ENCODE measurements at regions not wholly inside any gene's neighbourhood (a gene's known extent, or its start where the extent isn't known, plus 50 kb on each side); places are given as distances from the start of the nearest gene placed in this dataset.
A peak's percentile ranks its signal among the peaks of the same experiment; 100 is the strongest.

DNA sequence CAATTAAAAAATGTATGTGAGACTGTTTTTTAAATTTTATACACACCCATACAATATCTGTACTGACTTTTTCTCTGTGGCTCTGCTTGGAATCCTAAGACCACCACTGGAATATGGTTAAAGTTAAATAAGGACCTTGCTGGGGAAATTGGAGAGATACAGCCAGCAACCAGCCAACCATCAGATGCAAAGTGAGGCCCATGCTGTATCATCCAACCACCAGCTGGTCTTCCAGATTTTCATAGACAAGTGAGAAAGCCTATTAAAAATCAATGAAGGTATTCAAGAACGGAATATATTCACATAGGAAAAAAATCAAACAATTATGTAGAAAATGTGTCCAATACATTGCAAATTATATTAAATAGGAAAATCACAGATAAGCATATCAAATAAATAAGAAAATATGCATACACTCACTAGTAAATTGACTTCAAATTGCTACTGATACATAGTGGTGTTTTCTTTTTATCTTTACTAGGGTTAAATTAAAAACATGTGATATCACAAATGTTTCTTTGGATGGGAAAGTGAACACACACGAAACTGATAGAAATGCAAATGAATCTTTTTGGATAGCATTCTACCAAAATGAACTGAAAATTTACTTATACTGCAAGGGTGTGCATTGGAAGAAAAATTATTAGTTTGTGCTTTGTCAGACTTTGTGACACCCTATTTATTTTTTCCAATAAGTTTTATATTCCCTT, 1486.3 kb downstream of the BRINP3 start:
- no peaks in the 10 kb centered on the region for H3K9me3 ChIP-seq (ENCODE audit: control insufficient read depth in 4 of 4, insufficient read depth in 3 of 4, low read length in 3 of 4)
- no peaks in the 10 kb centered on the region for H3K36me3 ChIP-seq (ENCODE audit: control insufficient read depth in 4 of 4, insufficient read depth in 4 of 4, low read length in 4 of 4)
- no peaks in the 10 kb centered on the region for H3K4me1 ChIP-seq (ENCODE audit: control insufficient read depth in 5 of 5, insufficient read depth in 5 of 5, low read length in 5 of 5)
- WGBS, 2 donors: 77 to 78% methylated on average over 2 of the region's 2 CpGs
- DNase-seq (no peak), ATAC-seq (ENCODE audit: insufficient read depth, low FRiP score) (no peak)
- no peaks in the 10 kb centered on the region for H3K27me3 ChIP-seq (ENCODE audit: control insufficient read depth in 3 of 3, insufficient read depth in 3 of 3, low read length in 2 of 3)
- TF ChIP-seq, protein P1, sequence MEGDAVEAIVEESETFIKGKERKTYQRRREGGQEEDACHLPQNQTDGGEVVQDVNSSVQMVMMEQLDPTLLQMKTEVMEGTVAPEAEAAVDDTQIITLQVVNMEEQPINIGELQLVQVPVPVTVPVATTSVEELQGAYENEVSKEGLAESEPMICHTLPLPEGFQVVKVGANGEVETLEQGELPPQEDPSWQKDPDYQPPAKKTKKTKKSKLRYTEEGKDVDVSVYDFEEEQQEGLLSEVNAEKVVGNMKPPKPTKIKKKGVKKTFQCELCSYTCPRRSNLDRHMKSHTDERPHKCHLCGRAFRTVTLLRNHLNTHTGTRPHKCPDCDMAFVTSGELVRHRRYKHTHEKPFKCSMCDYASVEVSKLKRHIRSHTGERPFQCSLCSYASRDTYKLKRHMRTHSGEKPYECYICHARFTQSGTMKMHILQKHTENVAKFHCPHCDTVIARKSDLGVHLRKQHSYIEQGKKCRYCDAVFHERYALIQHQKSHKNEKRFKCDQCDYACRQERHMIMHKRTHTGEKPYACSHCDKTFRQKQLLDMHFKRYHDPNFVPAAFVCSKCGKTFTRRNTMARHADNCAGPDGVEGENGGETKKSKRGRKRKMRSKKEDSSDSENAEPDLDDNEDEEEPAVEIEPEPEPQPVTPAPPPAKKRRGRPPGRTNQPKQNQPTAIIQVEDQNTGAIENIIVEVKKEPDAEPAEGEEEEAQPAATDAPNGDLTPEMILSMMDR (IDR thresholded peaks at IDR 0.05; ENCODE audit: control extremely low read depth, extremely low read depth): no peak
- no peak overlapping the region for H3K27ac ChIP-seq (ENCODE audit: low read depth in 1 of 2, low read length in 1 of 2)
- H3K9ac ChIP-seq (ENCODE audit: insufficient read depth in 1 of 2, low read length in 2 of 2): no peak overlapping the region
- no peak overlapping the region for H3K4me3 ChIP-seq

DNA sequence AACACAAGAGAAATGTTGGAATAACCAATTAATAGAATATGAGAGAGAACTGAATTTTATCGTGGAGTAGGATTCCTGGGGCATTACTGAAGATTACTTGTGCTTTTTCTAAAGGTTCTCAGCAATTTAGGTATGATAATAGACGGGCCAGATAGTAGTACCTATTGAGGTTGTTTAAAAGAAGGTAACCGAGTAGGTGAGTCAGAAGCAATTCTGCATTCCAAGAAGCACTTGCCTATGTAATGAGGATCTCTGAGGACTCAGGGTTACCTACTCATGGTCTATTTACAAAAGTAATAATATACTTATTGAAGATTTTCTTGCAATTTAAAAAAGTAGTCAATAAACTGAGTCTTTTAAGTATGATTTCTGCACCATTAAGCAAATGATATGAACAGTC, 1469.8 kb downstream of the BRINP3 start:
- TF ChIP-seq, protein P1 (IDR thresholded peaks at IDR 0.05; ENCODE audit: control extremely low read depth, extremely low read depth): no peak
- Histone ChIP-seq H3K9me3 (ENCODE audit: control insufficient read depth in 4 of 4, insufficient read depth in 3 of 4, low read length in 3 of 4) (no peaks in the 10 kb centered on the region), H3K9ac (ENCODE audit: insufficient read depth in 1 of 2, low read length in 2 of 2) (no peak overlapping the region), H3K27me3 (ENCODE audit: control insufficient read depth in 3 of 3, insufficient read depth in 3 of 3, low read length in 2 of 3) (no peaks in the 10 kb centered on the region), H3K36me3 (ENCODE audit: control insufficient read depth in 4 of 4, insufficient read depth in 4 of 4, low read length in 4 of 4) (no peaks in the 10 kb centered on the region), H3K4me1 (ENCODE audit: control insufficient read depth in 5 of 5, insufficient read depth in 5 of 5, low read length in 5 of 5) (no peaks in the 10 kb centered on the region), H3K4me3 (no peak overlapping the region), H3K27ac (ENCODE audit: low read depth in 1 of 2, low read length in 1 of 2) (no peak overlapping the region)
- 53 to 59% methylated on average over 3 of the region's 3 CpGs for WGBS, 2 donors
- ATAC-seq (ENCODE audit: insufficient read depth, low FRiP score) (peak; percentile 58), DNase-seq (no peak)

DNA sequence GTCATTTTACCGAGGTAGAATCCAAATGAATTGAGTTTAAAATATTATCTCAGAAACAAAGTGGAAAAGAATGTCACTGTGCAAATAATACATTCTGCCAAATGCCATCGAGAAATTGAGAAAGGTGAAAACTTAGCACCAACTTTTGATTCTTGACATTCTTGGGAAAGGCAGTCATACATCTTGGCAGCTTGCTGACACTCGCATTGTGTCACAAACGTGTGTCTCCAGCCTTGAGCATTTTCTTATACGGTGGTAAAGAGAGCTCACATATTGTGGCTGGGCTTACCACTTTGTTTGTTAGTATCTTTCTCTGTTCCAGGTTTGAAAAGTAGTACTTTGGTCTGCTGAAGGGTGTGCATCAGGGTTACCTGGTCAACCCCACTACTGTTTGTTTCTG, 1456.1 kb downstream of the BRINP3 start:
- no peak overlapping the region for H3K4me3 ChIP-seq
- H3K4me1 ChIP-seq (ENCODE audit: control insufficient read depth in 5 of 5, insufficient read depth in 5 of 5, low read length in 5 of 5): peaks cover 0 to 4% (median 0%) of the 10 kb centered on the region in 5 donors
- no peaks in the 10 kb centered on the region for H3K27me3 ChIP-seq (ENCODE audit: control insufficient read depth in 3 of 3, insufficient read depth in 3 of 3, low read length in 2 of 3)
- no peak overlapping the region for H3K27ac ChIP-seq (ENCODE audit: low read depth in 1 of 2, low read length in 1 of 2)
- WGBS, 2 donors: 65 to 84% methylated on average over 5 of the region's 5 CpGs
- no peaks in the 10 kb centered on the region for H3K9me3 ChIP-seq (ENCODE audit: control insufficient read depth in 4 of 4, insufficient read depth in 3 of 4, low read length in 3 of 4)
- no peaks in the 10 kb centered on the region for H3K36me3 ChIP-seq (ENCODE audit: control insufficient read depth in 4 of 4, insufficient read depth in 4 of 4, low read length in 4 of 4)
- peak; percentile 62 for ATAC-seq (ENCODE audit: insufficient read depth, low FRiP score)
- TF ChIP-seq, protein P1 (IDR thresholded peaks at IDR 0.05; ENCODE audit: control extremely low read depth, extremely low read depth): no peak
- no peak overlapping the region for H3K9ac ChIP-seq (ENCODE audit: insufficient read depth in 1 of 2, low read length in 2 of 2)
- DNase-seq: peak in 1 of 3 donors; percentile 6

DNA sequence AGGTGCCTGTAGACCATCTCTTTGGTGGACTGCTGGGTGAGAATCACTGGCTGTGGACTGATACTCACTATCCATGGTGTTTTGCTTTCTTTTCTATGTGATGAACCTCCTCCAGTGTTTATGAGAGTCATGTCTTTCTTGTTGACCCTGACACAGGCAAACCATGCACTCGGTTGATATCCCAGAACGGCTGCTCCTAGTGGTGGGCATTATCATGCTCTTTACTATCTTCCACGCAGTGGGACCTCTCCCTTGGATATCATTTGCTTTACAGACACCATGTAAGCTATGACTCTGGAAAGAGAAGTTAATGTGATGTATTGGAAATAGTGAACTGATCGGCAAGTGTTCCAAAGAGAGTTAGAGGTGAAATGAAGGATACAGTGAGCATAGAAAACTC, 1455.6 kb downstream of the BRINP3 start:
- no peak overlapping the region for H3K4me3 ChIP-seq
- TF ChIP-seq, protein P1 (IDR thresholded peaks at IDR 0.05; ENCODE audit: control extremely low read depth, extremely low read depth): no peak
- 86 to 90% methylated on average over 4 of the region's 4 CpGs for WGBS, 2 donors
- H3K27me3 ChIP-seq (ENCODE audit: control insufficient read depth in 3 of 3, insufficient read depth in 3 of 3, low read length in 2 of 3): no peaks in the 10 kb centered on the region
- ATAC-seq (ENCODE audit: insufficient read depth, low FRiP score): no peak
- no peak overlapping the region for H3K9ac ChIP-seq (ENCODE audit: insufficient read depth in 1 of 2, low read length in 2 of 2)
- H3K9me3 ChIP-seq (ENCODE audit: control insufficient read depth in 4 of 4, insufficient read depth in 3 of 4, low read length in 3 of 4): no peaks in the 10 kb centered on the region
- DNase-seq: no peak
- no peaks in the 10 kb centered on the region for H3K36me3 ChIP-seq (ENCODE audit: control insufficient read depth in 4 of 4, insufficient read depth in 4 of 4, low read length in 4 of 4)
- H3K4me1 ChIP-seq (ENCODE audit: control insufficient read depth in 5 of 5, insufficient read depth in 5 of 5, low read length in 5 of 5): peaks cover 0 to 4% (median 0%) of the 10 kb centered on the region in 5 donors
- no peak overlapping the region for H3K27ac ChIP-seq (ENCODE audit: low read depth in 1 of 2, low read length in 1 of 2)
